ENCODE measurements at regions not wholly inside any gene's neighbourhood (a gene's known extent, or its start where the extent isn't known, plus 50 kb on each side); places are given as distances from the start of the nearest gene placed in this dataset.
A peak's percentile ranks its signal among the peaks of the same experiment; 100 is the strongest.

DNA sequence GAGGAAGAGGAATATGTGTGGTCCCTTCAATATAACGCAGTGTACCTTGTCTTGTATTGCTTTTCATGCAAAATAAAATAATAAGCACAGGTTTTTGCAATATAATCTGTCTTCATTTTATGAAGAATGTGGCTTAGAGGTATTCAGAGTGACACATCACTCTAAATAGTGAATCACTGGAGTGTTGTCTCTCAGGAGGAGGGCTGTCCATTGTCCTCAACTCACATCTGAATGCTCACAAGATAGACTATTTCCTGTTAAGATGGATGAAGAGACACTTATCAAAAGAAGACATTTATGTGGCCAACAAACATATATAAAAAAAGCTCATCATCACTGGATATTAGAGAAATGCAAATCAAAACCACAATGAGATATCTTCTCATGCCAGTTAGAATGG is 1147.5 kb upstream of the C9orf72 start:
- no peak for DNase-seq

- DNase-seq: no peak
Observed at GRCh38 chr9:28730111-28730510, 1156.8 kb upstream of the C9orf72 start.

GRCh38 chr9:28735738-28736342 is 1162.6 kb upstream of the C9orf72 start:
- DNase-seq: no peak

GRCh38 chr9:28741459-28741858 is 1168.2 kb upstream of the C9orf72 start:
- no peak for DNase-seq

DNA sequence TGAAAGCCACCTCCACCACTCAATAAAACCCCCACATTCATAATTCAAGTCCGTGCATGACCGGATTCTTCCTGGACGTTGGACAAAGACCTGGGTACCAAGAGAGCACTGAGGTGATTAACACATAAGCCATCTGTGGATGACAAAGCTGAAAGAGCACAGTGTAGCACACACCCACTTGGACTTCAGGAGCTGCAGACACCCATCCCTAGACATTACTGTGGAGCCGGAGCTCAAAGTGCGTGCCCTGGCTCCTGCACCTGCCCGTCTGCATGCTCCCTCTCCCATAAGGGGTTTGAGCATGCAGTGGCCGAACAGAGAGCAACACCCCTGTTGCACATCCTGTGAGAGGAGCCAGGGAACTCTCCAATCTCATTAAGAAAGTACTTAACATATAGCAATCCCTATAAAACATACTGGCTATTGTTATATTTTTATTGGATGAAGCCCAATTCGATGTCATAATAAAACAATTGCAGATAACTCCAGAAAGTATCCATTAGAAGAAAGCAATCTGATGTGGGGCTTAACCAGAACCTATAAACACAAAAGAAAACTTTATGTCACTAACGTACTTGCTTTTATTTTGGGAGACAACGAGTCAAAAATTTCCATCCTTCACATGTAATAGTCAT is 1174.2 kb upstream of the C9orf72 start:
- no peak for DNase-seq

- no peak for DNase-seq
Observed at GRCh38 chr9:28750136-28750535, 1176.9 kb upstream of the C9orf72 start.

DNA sequence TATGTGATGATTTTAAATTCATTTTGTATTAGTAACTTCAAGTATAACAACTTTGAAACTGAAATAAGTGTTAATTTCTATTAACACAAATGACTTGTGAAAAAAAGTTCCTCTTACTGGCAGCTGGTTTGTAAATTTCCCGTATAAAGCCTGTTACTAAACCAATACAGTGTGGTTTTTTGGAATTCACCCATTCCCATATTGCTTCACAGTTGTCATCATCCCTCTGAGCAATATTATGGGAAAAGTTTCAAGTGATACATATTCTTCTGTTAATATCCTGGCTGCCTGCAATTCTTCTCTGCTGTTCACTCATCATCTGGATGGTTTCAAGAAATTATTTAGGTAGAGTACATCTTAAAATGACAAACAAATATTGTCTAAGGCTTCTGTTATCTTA is 1185.1 kb upstream of the C9orf72 start:
- DNase-seq: no peak

- DNase-seq: no peak
Observed at GRCh38 chr9:28758971-28759370, 1185.7 kb upstream of the C9orf72 start.

DNA sequence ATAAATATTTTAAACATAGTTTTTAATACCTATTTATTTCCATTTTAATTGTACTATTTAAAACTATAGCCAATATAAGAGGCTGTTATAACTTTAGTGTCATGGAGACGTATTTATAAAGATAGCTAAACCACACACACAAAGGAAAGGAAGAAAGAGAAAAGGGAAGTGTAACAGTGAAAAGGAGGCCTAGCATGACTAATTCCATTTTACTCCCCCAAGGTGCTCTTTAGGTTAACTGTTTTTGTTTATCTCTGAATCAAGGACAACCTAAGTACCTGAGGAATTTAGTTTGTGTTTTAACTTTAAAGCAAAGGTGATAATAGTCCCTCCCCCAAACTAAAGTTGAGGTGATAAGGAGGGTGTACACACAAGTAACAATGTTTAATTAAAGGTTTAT is 1188.9 kb upstream of the C9orf72 start:
- no peak for DNase-seq

- DNase-seq: no peak
Observed at GRCh38 chr9:28764532-28764931, 1191.3 kb upstream of the C9orf72 start.

- no peak for DNase-seq
Observed at GRCh38 chr9:28770226-28770625, 1196.9 kb upstream of the C9orf72 start.

DNA sequence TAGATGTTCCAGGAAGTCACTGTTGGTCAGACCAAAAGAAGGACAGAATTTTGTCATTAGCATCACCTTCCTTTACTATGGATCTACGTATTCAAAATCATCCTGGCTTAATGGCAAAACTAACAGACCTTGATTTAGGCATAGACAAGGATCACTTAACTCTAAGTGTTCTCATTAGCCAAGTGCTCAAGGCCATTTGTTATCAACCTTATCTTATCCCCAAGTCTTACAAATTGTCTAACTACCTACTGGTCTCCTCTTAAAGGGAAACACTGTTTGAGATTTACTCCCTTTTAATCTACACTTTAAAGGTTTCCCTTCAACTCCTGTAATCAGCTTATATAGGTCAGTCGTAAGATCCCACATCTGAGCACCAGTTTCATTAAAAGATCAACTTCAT is 1197.5 kb upstream of the C9orf72 start:
- no peak for DNase-seq

DNA sequence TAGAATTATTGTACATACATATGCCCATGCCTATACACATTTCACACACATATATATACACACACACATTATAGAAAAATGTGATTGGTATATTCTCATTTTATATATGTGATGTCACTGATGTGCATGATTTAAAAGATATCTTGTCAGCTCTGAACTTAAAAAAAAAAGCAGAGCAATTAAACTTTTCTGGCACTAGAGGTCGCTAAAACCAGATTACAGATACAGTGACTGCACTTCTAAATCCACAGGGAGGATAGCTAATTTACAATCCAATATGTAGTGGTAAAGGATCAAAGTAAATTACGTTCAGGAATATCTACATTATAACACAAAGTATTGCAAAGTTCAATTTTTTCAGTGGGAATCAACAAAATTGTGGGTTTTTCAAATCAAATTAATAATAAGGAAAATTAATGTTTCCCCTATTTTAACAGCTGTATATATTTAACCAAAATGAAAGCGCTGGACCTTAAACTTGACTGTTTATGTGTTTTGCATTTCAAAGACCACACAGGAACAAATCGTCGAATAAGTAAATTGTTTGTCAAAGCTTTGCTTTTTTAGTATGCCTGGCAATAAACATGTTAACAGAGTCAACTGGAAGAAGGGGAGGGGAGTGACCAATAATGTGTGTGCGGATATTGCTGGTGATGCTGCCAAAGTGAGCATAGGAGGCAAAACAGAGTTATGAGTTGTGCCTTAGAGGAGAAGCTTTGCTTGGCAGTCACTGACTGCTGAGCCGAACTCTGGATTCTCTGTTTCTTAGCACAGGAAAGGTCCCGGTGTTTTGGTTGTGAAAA is 1201.4 kb upstream of the C9orf72 start:
- no peak for DNase-seq

DNA sequence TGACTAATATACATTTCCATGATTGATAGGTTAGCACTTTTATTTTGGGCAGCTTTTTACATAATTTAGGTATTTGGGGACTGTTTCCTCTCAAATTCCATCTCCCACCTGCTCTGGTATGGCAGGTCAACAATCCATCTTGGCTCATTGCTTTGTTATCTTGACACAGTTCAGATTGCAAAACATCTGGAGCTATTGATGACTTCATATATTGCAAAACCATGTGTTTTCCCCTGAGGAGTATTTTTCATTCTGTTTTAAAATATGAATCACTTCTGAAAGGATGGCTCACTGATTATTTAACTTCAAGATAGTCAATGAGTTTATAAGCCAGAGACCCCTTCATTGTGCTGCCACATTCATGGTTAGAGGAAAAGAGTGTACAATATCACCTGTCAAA is 1206.0 kb upstream of the C9orf72 start:
- no peak for DNase-seq

GRCh38 chr9:28781481-28781880 is 1208.2 kb upstream of the C9orf72 start:
- no peak for DNase-seq

DNA sequence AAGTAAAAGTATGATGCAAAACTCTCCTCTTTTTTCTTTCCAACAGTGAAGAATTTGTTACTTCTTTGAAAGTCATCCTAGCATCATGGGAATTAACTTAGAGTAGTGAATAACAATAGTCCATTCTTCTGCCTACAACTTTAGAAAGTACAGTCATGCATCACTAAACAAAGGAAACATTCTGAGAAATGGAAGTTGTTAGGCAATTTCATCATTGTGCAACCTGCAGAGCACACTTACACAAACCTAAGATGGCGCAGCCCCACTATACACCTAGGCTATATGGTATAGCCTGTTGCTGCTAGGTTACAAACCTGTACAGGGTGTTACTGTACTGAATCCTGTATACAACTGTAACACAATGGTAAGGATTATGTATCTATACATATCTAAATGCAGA is 1209.3 kb upstream of the C9orf72 start:
- DNase-seq: no peak

- no peak for DNase-seq
Observed at GRCh38 chr9:28792716-28793115, 1219.4 kb upstream of the C9orf72 start.

DNA sequence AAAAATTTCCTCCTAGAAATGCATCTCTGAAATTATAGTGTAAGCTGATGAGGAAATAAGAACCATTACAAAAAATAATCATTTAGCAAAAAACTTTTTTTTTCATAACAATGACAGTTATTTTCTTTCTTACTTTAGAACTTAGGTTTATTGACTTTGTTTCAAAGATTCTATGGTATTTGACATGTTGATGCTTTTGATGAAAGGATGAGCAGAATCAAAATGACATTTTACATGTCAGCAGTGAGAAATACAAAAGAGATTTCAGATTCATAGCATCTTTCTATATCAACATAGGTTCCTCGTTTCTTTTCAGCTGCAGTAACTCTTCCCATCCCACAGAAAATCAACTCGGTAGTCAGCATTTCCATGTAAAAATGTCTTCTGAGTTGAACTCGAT is 1226.6 kb upstream of the C9orf72 start:
- DNase-seq: no peak

- DNase-seq: no peak
Observed at GRCh38 chr9:28801144-28801799, 1228.0 kb upstream of the C9orf72 start.

DNA sequence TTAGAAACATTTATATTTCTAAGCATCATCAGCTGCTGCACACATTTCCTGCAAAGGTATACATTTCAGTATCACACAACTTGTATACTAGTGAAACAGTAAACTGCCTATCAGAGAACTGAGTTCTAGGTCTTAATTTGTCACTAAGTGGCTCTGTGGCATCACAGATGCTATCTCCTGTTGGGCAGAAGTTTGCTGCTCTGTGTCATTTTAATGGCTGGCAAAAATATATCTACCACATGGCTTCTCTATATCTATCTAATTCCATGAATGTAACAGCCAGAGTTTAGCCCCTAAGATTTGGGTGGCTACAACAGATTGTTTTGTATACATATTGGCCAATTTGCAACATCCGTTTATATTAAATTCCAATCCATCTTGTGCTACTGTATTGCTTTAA is 1231.9 kb upstream of the C9orf72 start:
- DNase-seq: no peak

- peak in 1 of 51 donors; percentile 22 for DNase-seq
Observed at GRCh38 chr9:28808042-28808441, 1234.8 kb upstream of the C9orf72 start.

DNA sequence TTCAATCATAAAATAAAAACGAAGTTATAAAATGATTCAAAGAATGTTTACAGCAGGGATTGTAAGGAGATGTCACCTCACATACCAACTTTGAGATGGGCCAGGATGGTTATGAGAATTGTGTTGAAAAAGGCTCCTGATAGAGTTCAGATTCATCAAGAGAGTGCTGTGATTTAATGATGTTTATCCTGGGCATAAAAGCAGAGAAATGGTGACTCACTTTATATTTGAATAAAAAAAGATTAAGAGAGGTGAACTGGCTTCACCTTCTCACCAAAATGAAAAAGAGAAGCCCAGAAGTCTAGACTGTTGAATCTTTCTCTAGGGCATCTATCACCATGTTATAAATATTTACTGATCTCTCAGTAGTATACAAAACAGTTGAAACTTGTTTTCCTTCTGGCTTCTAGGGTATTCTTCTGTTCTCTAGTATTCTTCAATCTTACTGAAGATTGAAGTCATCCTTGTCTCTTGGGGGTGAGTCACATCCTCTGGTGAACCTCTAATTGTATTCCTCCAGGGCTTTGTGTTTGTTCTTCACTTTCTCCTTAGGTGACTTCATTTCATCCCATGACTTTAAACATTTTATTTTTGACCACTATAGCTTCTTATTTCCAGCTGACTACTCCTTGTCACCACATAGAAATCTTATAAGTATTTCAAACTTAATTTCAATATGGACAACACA is 1237.3 kb upstream of the C9orf72 start:
- no peak for DNase-seq
